HG02642 (cell line): ENCODE measurements at regions not wholly inside any gene's neighbourhood (a gene's known extent, or its start where the extent isn't known, plus 50 kb on each side); places are given as distances from the start of the nearest gene placed in this dataset.

Source experiments
- ATAC-seq: cut with Tn5 transposase; IDR thresholded peaks from one replicate; pipeline ENCODE4 v1.9.1; 2021; ENCODE audit warnings: mild to moderate bottlenecking; ENCODE audit not compliant: unreplicated experiment, poor library complexity

GRCh38 chr9:14366076-14366475, 52.1 kb upstream of the NFIB start:
- ATAC-seq: no peak

GRCh38 chr9:14365670-14366069, 51.7 kb upstream of the NFIB start:
- ATAC-seq: no peak
